ENCODE measurements at regions not wholly inside any gene's neighbourhood (a gene's known extent, or its start where the extent isn't known, plus 50 kb on each side); places are given as distances from the start of the nearest gene placed in this dataset.

DNA sequence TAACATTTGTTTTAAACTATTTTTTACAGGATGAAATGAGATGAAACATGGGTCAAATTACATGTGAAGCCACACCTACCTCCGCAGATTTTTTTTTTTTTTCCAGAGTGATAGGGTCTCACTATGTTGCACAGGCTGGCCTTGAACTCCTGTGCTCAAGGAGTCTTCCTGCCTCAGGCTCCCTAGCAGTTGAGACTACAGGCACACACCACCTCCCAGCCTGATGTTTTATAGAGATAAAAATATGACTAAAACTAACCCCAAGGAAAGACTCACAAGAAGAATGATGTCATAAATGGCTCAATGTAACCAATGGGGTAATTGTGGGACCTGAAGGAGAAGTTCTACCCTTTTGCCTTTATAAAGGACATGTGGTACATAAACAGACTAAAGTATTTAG, 52.3 kb upstream of the SOX6 start:
- Histone ChIP-seq H3K4me1 (ENCODE audit: control insufficient read depth in 4 of 4, insufficient read depth in 4 of 4, low read length in 3 of 4) (no peaks in the 10 kb centered on the region), H3K27me3 (ENCODE audit: control insufficient read depth in 4 of 4, insufficient read depth in 4 of 4, low read length in 3 of 4) (no peaks in the 10 kb centered on the region), H3K9me3 (ENCODE audit: control insufficient read depth in 4 of 4, low read length in 3 of 4) (no peaks in the 10 kb centered on the region), H3K9ac (ENCODE audit: low read depth in 1 of 2, low read length in 2 of 2) (no peak overlapping the region), H3K27ac (ENCODE audit: low read depth in 1 of 2, low read length in 2 of 2) (no peak overlapping the region), H3K36me3 (ENCODE audit: control insufficient read depth in 4 of 4, insufficient read depth in 3 of 4, low read depth in 1 of 4, low read length in 3 of 4) (no peaks in the 10 kb centered on the region), H3K4me3 (ENCODE audit: low read depth in 1 of 3, low read length in 3 of 3) (no peak overlapping the region)
- WGBS = 85% methylated on average over 1 of the region's 1 CpG
- TF ChIP-seq, protein P1, sequence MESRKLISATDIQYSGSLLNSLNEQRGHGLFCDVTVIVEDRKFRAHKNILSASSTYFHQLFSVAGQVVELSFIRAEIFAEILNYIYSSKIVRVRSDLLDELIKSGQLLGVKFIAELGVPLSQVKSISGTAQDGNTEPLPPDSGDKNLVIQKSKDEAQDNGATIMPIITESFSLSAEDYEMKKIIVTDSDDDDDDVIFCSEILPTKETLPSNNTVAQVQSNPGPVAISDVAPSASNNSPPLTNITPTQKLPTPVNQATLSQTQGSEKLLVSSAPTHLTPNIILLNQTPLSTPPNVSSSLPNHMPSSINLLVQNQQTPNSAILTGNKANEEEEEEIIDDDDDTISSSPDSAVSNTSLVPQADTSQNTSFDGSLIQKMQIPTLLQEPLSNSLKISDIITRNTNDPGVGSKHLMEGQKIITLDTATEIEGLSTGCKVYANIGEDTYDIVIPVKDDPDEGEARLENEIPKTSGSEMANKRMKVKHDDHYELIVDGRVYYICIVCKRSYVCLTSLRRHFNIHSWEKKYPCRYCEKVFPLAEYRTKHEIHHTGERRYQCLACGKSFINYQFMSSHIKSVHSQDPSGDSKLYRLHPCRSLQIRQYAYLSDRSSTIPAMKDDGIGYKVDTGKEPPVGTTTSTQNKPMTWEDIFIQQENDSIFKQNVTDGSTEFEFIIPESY (IDR thresholded peaks at IDR 0.05) = peak; percentile 4
- TF ChIP-seq CTCF (IDR thresholded peaks at IDR 0.05; ENCODE audit: low read depth, low read length, missing input control) = no peak
- no peak for DNase-seq (ENCODE audit: low spot score)

- Histone ChIP-seq H3K4me3 (ENCODE audit: low read depth in 1 of 3, low read length in 3 of 3) (no peak overlapping the region), H3K27ac (ENCODE audit: low read depth in 1 of 2, low read length in 2 of 2) (no peak overlapping the region), H3K9me3 (ENCODE audit: control insufficient read depth in 4 of 4, low read length in 3 of 4) (no peaks in the 10 kb centered on the region), H3K27me3 (ENCODE audit: control insufficient read depth in 4 of 4, insufficient read depth in 4 of 4, low read length in 3 of 4) (no peaks in the 10 kb centered on the region), H3K9ac (ENCODE audit: low read depth in 1 of 2, low read length in 2 of 2) (no peak overlapping the region), H3K4me1 (ENCODE audit: control insufficient read depth in 4 of 4, insufficient read depth in 4 of 4, low read length in 3 of 4) (no peaks in the 10 kb centered on the region), H3K36me3 (ENCODE audit: control insufficient read depth in 4 of 4, insufficient read depth in 3 of 4, low read depth in 1 of 4, low read length in 3 of 4) (no peaks in the 10 kb centered on the region)
- no peak for DNase-seq (ENCODE audit: low spot score)
- TF ChIP-seq FOXA1 (IDR thresholded peaks at IDR 0.05) (no peak), YY1 (IDR thresholded peaks at IDR 0.05) (no peak), TAF1 (conservative IDR thresholded peaks at IDR 0.05) (no peak), EGR1 (IDR thresholded peaks at IDR 0.05; ENCODE audit: low read depth in 2 of 2) (no peak), HNF4A (conservative IDR thresholded peaks at IDR 0.05) (no peak), RAD21 (IDR thresholded peaks at IDR 0.05) (no peak), NR2F2 (IDR thresholded peaks at IDR 0.05) (no peak), HNF4G (IDR thresholded peaks at IDR 0.05) (no peak), RXRA (IDR thresholded peaks at IDR 0.05) (no peak), ATF3 (IDR thresholded peaks at IDR 0.05) (no peak), FOXA2 (IDR thresholded peaks at IDR 0.05) (no peak), CTCF (IDR thresholded peaks at IDR 0.05; ENCODE audit: low read depth, low read length, missing input control) (no peak), GABPA (IDR thresholded peaks at IDR 0.05 in 1 of 2, conservative IDR thresholded peaks at IDR 0.05 in 1 of 2) (no peak)
- TF ChIP-seq, protein P2, sequence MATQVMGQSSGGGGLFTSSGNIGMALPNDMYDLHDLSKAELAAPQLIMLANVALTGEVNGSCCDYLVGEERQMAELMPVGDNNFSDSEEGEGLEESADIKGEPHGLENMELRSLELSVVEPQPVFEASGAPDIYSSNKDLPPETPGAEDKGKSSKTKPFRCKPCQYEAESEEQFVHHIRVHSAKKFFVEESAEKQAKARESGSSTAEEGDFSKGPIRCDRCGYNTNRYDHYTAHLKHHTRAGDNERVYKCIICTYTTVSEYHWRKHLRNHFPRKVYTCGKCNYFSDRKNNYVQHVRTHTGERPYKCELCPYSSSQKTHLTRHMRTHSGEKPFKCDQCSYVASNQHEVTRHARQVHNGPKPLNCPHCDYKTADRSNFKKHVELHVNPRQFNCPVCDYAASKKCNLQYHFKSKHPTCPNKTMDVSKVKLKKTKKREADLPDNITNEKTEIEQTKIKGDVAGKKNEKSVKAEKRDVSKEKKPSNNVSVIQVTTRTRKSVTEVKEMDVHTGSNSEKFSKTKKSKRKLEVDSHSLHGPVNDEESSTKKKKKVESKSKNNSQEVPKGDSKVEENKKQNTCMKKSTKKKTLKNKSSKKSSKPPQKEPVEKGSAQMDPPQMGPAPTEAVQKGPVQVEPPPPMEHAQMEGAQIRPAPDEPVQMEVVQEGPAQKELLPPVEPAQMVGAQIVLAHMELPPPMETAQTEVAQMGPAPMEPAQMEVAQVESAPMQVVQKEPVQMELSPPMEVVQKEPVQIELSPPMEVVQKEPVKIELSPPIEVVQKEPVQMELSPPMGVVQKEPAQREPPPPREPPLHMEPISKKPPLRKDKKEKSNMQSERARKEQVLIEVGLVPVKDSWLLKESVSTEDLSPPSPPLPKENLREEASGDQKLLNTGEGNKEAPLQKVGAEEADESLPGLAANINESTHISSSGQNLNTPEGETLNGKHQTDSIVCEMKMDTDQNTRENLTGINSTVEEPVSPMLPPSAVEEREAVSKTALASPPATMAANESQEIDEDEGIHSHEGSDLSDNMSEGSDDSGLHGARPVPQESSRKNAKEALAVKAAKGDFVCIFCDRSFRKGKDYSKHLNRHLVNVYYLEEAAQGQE (IDR thresholded peaks at IDR 0.05) = no peak
- TF ChIP-seq, protein P1 (IDR thresholded peaks at IDR 0.05) = no peak
- 93% methylated on average over 1 of the region's 1 CpG for WGBS
These were observed 49.9 kb upstream of the SOX6 start for GRCh38 chr11:16406226-16406625.
